Calu3 (cell line): ENCODE measurements at regions not wholly inside any gene's neighbourhood (a gene's known extent, or its start where the extent isn't known, plus 50 kb on each side); places are given as distances from the start of the nearest gene placed in this dataset.

Experiments used
- BruUV-seq: library from RNA; stranded (reverse); fragments of 400-500 nt; replicated peaks from 2 replicates; lab custom pipeline; 2021; lab: Mats Ljungman, UMichigan
- CTCF ChIA-PET: fragments of 300-600 bp; sonication (Branson Sonifier 250); formaldehyde crosslinking; loops from one replicate; lab custom pipeline; 2022; ENCODE audit warnings: antibody characterized with exemption; lab: Charles Lee
- DNase-seq: peaks from one replicate; pipeline ENCODE4 v3.0.0; 2022
- H3K27ac Mint-ChIP-seq: one replicate; pipeline ENCODE4 v1.8.0; 2022; ENCODE audit warnings: mixed read lengths; ENCODE audit not compliant: unreplicated experiment
- H3K27me3 Mint-ChIP-seq: one replicate; pipeline ENCODE4 v1.8.0; 2022; ENCODE audit warnings: mixed read lengths; ENCODE audit not compliant: unreplicated experiment
- H3K36me3 Mint-ChIP-seq: one replicate; pipeline ENCODE4 v1.8.0; 2022; ENCODE audit warnings: mild to moderate bottlenecking, moderate library complexity, mixed read lengths; ENCODE audit not compliant: insufficient read depth, unreplicated experiment
- H3K4me1 Mint-ChIP-seq: one replicate; pipeline ENCODE4 v1.8.0; 2022; ENCODE audit warnings: mild to moderate bottlenecking, low read depth, mixed read lengths; ENCODE audit not compliant: unreplicated experiment
- H3K4me3 Mint-ChIP-seq: one replicate; pipeline ENCODE4 v1.8.0; 2022; ENCODE audit warnings: mild to moderate bottlenecking, low read depth, moderate library complexity, mixed read lengths; ENCODE audit not compliant: unreplicated experiment
- H3K9me3 Mint-ChIP-seq: one replicate; pipeline ENCODE4 v1.8.0; 2022; ENCODE audit warnings: low read depth, mixed read lengths; ENCODE audit not compliant: unreplicated experiment
- CTCF ChIP-seq: fragments of 200-600 bp; IDR thresholded peaks from one replicate; pipeline ENCODE4 v1.8.0; 2022; ENCODE audit warnings: antibody characterized with exemption; ENCODE audit not compliant: unreplicated experiment
- intact Hi-C: fragments of 100-400 bp; cut with micrococcal nuclease; formaldehyde crosslinking; loops from one replicate; pipeline ENCODE4 v1.10.0; 2022; ENCODE audit not compliant: unreplicated experiment

DNA sequence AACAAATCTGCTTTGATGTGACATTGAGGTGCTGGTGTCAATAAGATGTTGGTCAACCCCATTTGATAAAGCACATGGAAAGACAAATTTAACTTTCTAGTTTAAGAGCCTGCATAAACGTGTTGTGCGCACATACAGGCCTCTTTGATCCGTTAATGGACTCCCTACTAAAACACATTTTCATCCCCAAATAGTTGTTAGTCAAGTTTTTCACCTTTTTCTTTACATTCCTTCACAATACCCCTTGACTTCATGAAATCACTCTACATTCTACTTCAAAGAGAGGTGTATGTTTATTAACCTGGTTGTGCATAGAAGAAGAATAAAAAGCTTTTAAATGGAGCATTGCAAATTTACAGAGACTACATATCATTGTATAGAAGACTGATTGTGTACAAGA, 180.3 kb downstream of the HDGFL1 start:
- intact Hi-C loops: loop anchor here (10.0 kb wide), 1 partner anchor 685 kb away; no protein-coding TSS in a partner anchor

GRCh38 chr6:22751223-22751622, 181.9 kb downstream of the HDGFL1 start:
- intact Hi-C loops: no loop called here
- no peak for TF ChIP-seq CTCF
- CTCF ChIA-PET: interaction anchor here (0.5 kb wide), 1 partner anchor 234 kb away, joined by 3 read pairs; no protein-coding TSS in a partner anchor
- Mint-ChIP-seq H3K4me3 (no peak overlapping the region), H3K27ac (no peak overlapping the region), H3K27me3 (no peaks in the 10 kb centered on the region), H3K36me3 (no peaks in the 10 kb centered on the region), H3K9me3 (no peaks in the 10 kb centered on the region), H3K4me1 (peaks cover 14% of the 10 kb centered on the region)
- DNase-seq: no peak
- BruUV-seq: no TSS peak

More for the DNA sequence above, 180.3 kb downstream of the HDGFL1 start:
- Mint-ChIP-seq H3K27ac (no peak overlapping the region), H3K36me3 (no peaks in the 10 kb centered on the region), H3K4me3 (no peak overlapping the region), H3K4me1 (peaks cover 14% of the 10 kb centered on the region), H3K27me3 (no peaks in the 10 kb centered on the region), H3K9me3 (no peaks in the 10 kb centered on the region)
- CTCF ChIA-PET: no interaction called here
- no peak for TF ChIP-seq CTCF
- no TSS peak for BruUV-seq
- DNase-seq: no peak

GRCh38 chr6:22752522-22752921, 183.2 kb downstream of the HDGFL1 start:
- CTCF ChIA-PET: interaction anchor here (0.7 kb wide), 1 partner anchor 1388 kb away, joined by 3 read pairs; no protein-coding TSS in a partner anchor

GRCh38 chr6:22754061-22754460, 184.7 kb downstream of the HDGFL1 start:
- H3K9me3 Mint-ChIP-seq: no peaks in the 10 kb centered on the region
- H3K27ac Mint-ChIP-seq: no peak overlapping the region
- H3K4me1 Mint-ChIP-seq: peaks cover 7% of the 10 kb centered on the region
- BruUV-seq: no TSS peak
- intact Hi-C loops: no loop called here
- no peak for TF ChIP-seq CTCF
- CTCF ChIA-PET: no interaction called here
- H3K27me3 Mint-ChIP-seq: no peaks in the 10 kb centered on the region
- H3K36me3 Mint-ChIP-seq: no peaks in the 10 kb centered on the region
- no peak for DNase-seq
- H3K4me3 Mint-ChIP-seq: no peak overlapping the region

More at GRCh38 chr6:22752522-22752921, 183.2 kb downstream of the HDGFL1 start:
- TF ChIP-seq CTCF: no peak
- Mint-ChIP-seq H3K4me3 (no peak overlapping the region), H3K27ac (no peak overlapping the region), H3K27me3 (no peaks in the 10 kb centered on the region), H3K36me3 (no peaks in the 10 kb centered on the region), H3K9me3 (no peaks in the 10 kb centered on the region), H3K4me1 (peaks cover 14% of the 10 kb centered on the region)
- DNase-seq: no peak
- no TSS peak for BruUV-seq
- intact Hi-C loops: no loop called here
